ENCODE measurements at regions not wholly inside any gene's neighbourhood (a gene's known extent, or its start where the extent isn't known, plus 50 kb on each side); places are given as distances from the start of the nearest gene placed in this dataset.

GRCh38 chr19:37317403-37318209 is 53.3 kb upstream of the ZNF527 start:
- H3K27ac ChIP-seq, result peak overlapping the region; percentile 74
- no peak for TF ChIP-seq ZFX (IDR thresholded peaks at IDR 0.05)
- no peak; the same call in 1 of the 2 replicates for TF ChIP-seq CTCF (conservative IDR thresholded peaks at IDR 0.05)

- peak overlapping the region; percentile 1; the same call in 1 of the 2 replicates for H3K27ac ChIP-seq
Observed at GRCh38 chr19:37320988-37321387, 49.9 kb upstream of the ZNF527 start.
